ENCODE measurements at regions not wholly inside any gene's neighbourhood (a gene's known extent, or its start where the extent isn't known, plus 50 kb on each side); places are given as distances from the start of the nearest gene placed in this dataset.

- intact Hi-C loops (cut with DNase I; ENCODE audit: low total_unique reads): no loop called here
- 22 to 44% methylated on average over 1 of the region's 1 CpG for WGBS, 2 donors
Measured at GRCh38 chr9:29730163-29730562, 2156.9 kb upstream of the C9orf72 start.

GRCh38 chr9:29740518-29740917 lies 2167.2 kb upstream of the C9orf72 start:
- no peaks in the 10 kb centered on the region for H3K9me3 ChIP-seq
- TF ChIP-seq POLR2A (IDR thresholded peaks at IDR 0.05): no peak
- TF ChIP-seq CTCF (IDR thresholded peaks at IDR 0.05): no peak
- intact Hi-C loops (cut with DNase I; ENCODE audit: low total_unique reads): no loop called here
- no peaks in the 10 kb centered on the region for H3K36me3 ChIP-seq (ENCODE audit: low read depth, missing control alignments)
- WGBS, 2 donors: 85 to 90% methylated on average over 3 of the region's 3 CpGs
- no peak overlapping the region for H3K27ac ChIP-seq
- no peak overlapping the region for H3K4me3 ChIP-seq
- no peak for DNase-seq
- no peaks in the 10 kb centered on the region for H3K27me3 ChIP-seq
- no peaks in the 10 kb centered on the region for H3K4me1 ChIP-seq

More at GRCh38 chr9:29730163-29730562, 2156.9 kb upstream of the C9orf72 start:
- H3K9me3 ChIP-seq: no peaks in the 10 kb centered on the region
- no peaks in the 10 kb centered on the region for H3K4me1 ChIP-seq
- H3K27me3 ChIP-seq: no peaks in the 10 kb centered on the region
- TF ChIP-seq POLR2A (IDR thresholded peaks at IDR 0.05): no peak
- no peak for TF ChIP-seq CTCF (IDR thresholded peaks at IDR 0.05)
- no peak overlapping the region for H3K27ac ChIP-seq
- no peaks in the 10 kb centered on the region for H3K36me3 ChIP-seq (ENCODE audit: low read depth, missing control alignments)
- no peak for DNase-seq
- no peak overlapping the region for H3K4me3 ChIP-seq

GRCh38 chr9:29741169-29741568 lies 2167.9 kb upstream of the C9orf72 start:
- no peak for DNase-seq
- Histone ChIP-seq H3K36me3 (ENCODE audit: low read depth, missing control alignments) (no peaks in the 10 kb centered on the region), H3K27me3 (no peaks in the 10 kb centered on the region), H3K4me1 (no peaks in the 10 kb centered on the region), H3K4me3 (no peak overlapping the region), H3K27ac (no peak overlapping the region), H3K9me3 (no peaks in the 10 kb centered on the region)
- TF ChIP-seq CTCF (IDR thresholded peaks at IDR 0.05): no peak
- no peak for TF ChIP-seq POLR2A (IDR thresholded peaks at IDR 0.05)
- intact Hi-C loops (cut with DNase I; ENCODE audit: low total_unique reads): no loop called here

GRCh38 chr9:29750062-29750461 lies 2176.8 kb upstream of the C9orf72 start:
- 53 to 62% methylated on average over 2 of the region's 2 CpGs for WGBS, 2 donors
- no peak for DNase-seq

More at GRCh38 chr9:29750062-29750461, 2176.8 kb upstream of the C9orf72 start:
- TF ChIP-seq POLR2A (IDR thresholded peaks at IDR 0.05) (no peak), CTCF (IDR thresholded peaks at IDR 0.05) (no peak)
- Histone ChIP-seq H3K4me1 (no peaks in the 10 kb centered on the region), H3K9me3 (no peaks in the 10 kb centered on the region), H3K36me3 (ENCODE audit: low read depth, missing control alignments) (no peaks in the 10 kb centered on the region), H3K4me3 (no peak overlapping the region), H3K27ac (no peak overlapping the region), H3K27me3 (no peaks in the 10 kb centered on the region)
- intact Hi-C loops (cut with DNase I; ENCODE audit: low total_unique reads): no loop called here

Data from testis (tissue), 2 donors.